ENCODE measurements at regions not wholly inside any gene's neighbourhood (a gene's known extent, or its start where the extent isn't known, plus 50 kb on each side); places are given as distances from the start of the nearest gene placed in this dataset.
A peak's percentile ranks its signal among the peaks of the same experiment; 100 is the strongest.

- DNase-seq (ENCODE audit: low spot score in 2 of 2): no peak
- H3K9me3 ChIP-seq: no peaks in the 10 kb centered on the region
- no peaks in the 10 kb centered on the region for H3K27me3 ChIP-seq
- no peaks in the 10 kb centered on the region for H3K36me3 ChIP-seq
- H3K27ac ChIP-seq: no peak overlapping the region
- no peaks in the 10 kb centered on the region for H3K4me1 ChIP-seq
- TF ChIP-seq EP300 (IDR thresholded peaks at IDR 0.05): no peak
- TF ChIP-seq POLR2AphosphoS5 (IDR thresholded peaks at IDR 0.05): no peak
- TF ChIP-seq, protein P1, sequence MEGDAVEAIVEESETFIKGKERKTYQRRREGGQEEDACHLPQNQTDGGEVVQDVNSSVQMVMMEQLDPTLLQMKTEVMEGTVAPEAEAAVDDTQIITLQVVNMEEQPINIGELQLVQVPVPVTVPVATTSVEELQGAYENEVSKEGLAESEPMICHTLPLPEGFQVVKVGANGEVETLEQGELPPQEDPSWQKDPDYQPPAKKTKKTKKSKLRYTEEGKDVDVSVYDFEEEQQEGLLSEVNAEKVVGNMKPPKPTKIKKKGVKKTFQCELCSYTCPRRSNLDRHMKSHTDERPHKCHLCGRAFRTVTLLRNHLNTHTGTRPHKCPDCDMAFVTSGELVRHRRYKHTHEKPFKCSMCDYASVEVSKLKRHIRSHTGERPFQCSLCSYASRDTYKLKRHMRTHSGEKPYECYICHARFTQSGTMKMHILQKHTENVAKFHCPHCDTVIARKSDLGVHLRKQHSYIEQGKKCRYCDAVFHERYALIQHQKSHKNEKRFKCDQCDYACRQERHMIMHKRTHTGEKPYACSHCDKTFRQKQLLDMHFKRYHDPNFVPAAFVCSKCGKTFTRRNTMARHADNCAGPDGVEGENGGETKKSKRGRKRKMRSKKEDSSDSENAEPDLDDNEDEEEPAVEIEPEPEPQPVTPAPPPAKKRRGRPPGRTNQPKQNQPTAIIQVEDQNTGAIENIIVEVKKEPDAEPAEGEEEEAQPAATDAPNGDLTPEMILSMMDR (IDR thresholded peaks at IDR 0.05): no peak
- no peak for TF ChIP-seq POLR2A (IDR thresholded peaks at IDR 0.05)
- no peak overlapping the region for H3K4me3 ChIP-seq
- WGBS: 92% methylated on average over 8 of the region's 8 CpGs
These were observed 373.8 kb upstream of the ARGLU1 start for GRCh38 chr13:106941779-106942178.

GRCh38 chr13:106927421-106927820 is 359.5 kb upstream of the ARGLU1 start:
- Histone ChIP-seq H3K4me1 (no peaks in the 10 kb centered on the region), H3K27me3 (no peaks in the 10 kb centered on the region), H3K9me3 (no peaks in the 10 kb centered on the region), H3K36me3 (no peaks in the 10 kb centered on the region), H3K27ac (no peak overlapping the region), H3K4me3 (no peak overlapping the region)
- WGBS: 83% methylated on average over 1 of the region's 1 CpG
- no peak for DNase-seq (ENCODE audit: low spot score in 2 of 2)
- TF ChIP-seq POLR2A (IDR thresholded peaks at IDR 0.05) (no peak), EP300 (IDR thresholded peaks at IDR 0.05) (no peak)

- H3K4me1 ChIP-seq: peaks cover 13% of the 10 kb centered on the region
- H3K27ac ChIP-seq: no peak overlapping the region
- H3K36me3 ChIP-seq: no peaks in the 10 kb centered on the region
- H3K4me3 ChIP-seq: no peak overlapping the region
- no peak for DNase-seq (ENCODE audit: low spot score in 2 of 2)
- H3K9me3 ChIP-seq: no peaks in the 10 kb centered on the region
- H3K27me3 ChIP-seq: no peaks in the 10 kb centered on the region
- 78% methylated on average over 6 of the region's 6 CpGs for WGBS
- TF ChIP-seq, protein P1 (IDR thresholded peaks at IDR 0.05): no peak
- TF ChIP-seq POLR2AphosphoS5 (IDR thresholded peaks at IDR 0.05) (no peak), EP300 (IDR thresholded peaks at IDR 0.05) (no peak), POLR2A (IDR thresholded peaks at IDR 0.05) (no peak)
These were observed 354.4 kb upstream of the ARGLU1 start for GRCh38 chr13:106922384-106922783.

- Histone ChIP-seq H3K27ac (peak overlapping the region; percentile 90), H3K4me3 (peak overlapping the region; percentile 14), H3K4me1 (peaks cover 15% of the 10 kb centered on the region), H3K9me3 (no peaks in the 10 kb centered on the region), H3K27me3 (no peaks in the 10 kb centered on the region), H3K36me3 (no peaks in the 10 kb centered on the region)
- no peak for DNase-seq (ENCODE audit: low spot score in 2 of 2)
- WGBS: 78% methylated on average over 12 of the region's 13 CpGs
- TF ChIP-seq EP300 (IDR thresholded peaks at IDR 0.05) (no peak), POLR2A (IDR thresholded peaks at IDR 0.05) (no peak), POLR2AphosphoS5 (IDR thresholded peaks at IDR 0.05) (no peak)
- TF ChIP-seq, protein P1 (IDR thresholded peaks at IDR 0.05): no peak
These were observed 351.7 kb upstream of the ARGLU1 start for GRCh38 chr13:106919638-106920037.

- Histone ChIP-seq H3K9me3 (no peaks in the 10 kb centered on the region), H3K4me1 (peaks cover 15% of the 10 kb centered on the region), H3K27me3 (no peaks in the 10 kb centered on the region), H3K36me3 (no peaks in the 10 kb centered on the region), H3K27ac (peak overlapping the region; percentile 90), H3K4me3 (peak overlapping the region; percentile 14)
- whole genome bisulfite sequencing: 61% methylated on average over 7 of the region's 7 CpGs
- DNase-seq (ENCODE audit: low spot score in 2 of 2): no peak
- TF ChIP-seq POLR2AphosphoS5 (IDR thresholded peaks at IDR 0.05): no peak
- TF ChIP-seq POLR2A (IDR thresholded peaks at IDR 0.05): no peak
- TF ChIP-seq EP300 (IDR thresholded peaks at IDR 0.05): no peak
- TF ChIP-seq, protein P1 (IDR thresholded peaks at IDR 0.05): no peak
These were observed 351.2 kb upstream of the ARGLU1 start for GRCh38 chr13:106919133-106919532.

DNA sequence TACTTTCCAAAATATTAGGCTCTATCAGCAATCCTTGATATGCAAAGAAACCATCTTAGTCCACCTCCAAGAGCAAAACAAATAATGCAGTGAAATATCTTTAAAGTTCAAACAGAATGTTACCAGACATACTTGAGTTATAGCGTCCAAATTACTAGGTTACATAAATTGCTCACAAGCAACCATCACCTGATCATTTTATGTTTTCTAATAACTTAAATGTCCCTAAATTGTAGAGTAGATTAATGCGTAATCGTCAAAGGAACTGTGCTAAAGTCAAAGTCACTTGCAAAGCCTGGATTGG is 350.6 kb upstream of the ARGLU1 start:
- TF ChIP-seq, protein P1 (IDR thresholded peaks at IDR 0.05): no peak
- no peak for TF ChIP-seq POLR2A (IDR thresholded peaks at IDR 0.05)
- TF ChIP-seq EP300 (IDR thresholded peaks at IDR 0.05): no peak
- no peak for TF ChIP-seq POLR2AphosphoS5 (IDR thresholded peaks at IDR 0.05)

More for the DNA sequence above, 350.6 kb upstream of the ARGLU1 start:
- H3K4me1 ChIP-seq: peaks cover 15% of the 10 kb centered on the region
- H3K4me3 ChIP-seq: peak overlapping the region; percentile 75
- H3K27ac ChIP-seq: peak overlapping the region; percentile 90
- no peaks in the 10 kb centered on the region for H3K36me3 ChIP-seq
- H3K9me3 ChIP-seq: no peaks in the 10 kb centered on the region
- WGBS: 40% methylated on average over 3 of the region's 3 CpGs
- no peaks in the 10 kb centered on the region for H3K27me3 ChIP-seq
- no peak for DNase-seq (ENCODE audit: low spot score in 2 of 2)
